ENCODE measurements at regions not wholly inside any gene's neighbourhood (a gene's known extent, or its start where the extent isn't known, plus 50 kb on each side); places are given as distances from the start of the nearest gene placed in this dataset.
"Not testable (repeated sequence)": the region's sequence is repeated elsewhere in the genome, so short reads cannot be mapped to it uniquely, and the experiment has no call there.

DNA sequence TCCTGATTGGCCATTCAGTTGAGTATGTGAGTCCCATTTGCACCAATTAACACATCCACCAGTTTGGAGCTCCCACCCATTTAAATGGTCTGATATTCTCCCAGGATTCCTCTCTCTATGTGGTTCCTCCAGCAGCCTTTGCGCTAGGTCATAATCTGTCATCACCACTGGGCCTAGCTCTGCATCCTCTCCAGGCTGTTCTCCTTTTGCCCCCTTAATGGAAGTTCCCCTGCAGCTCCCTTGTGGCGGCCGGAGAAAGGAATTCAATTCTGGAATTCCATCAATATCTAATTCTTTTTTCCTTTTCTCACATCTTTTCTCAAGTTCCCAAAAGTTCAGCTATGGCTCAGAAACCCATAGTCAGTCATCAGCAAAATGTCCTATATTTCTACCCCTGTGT lies 2184.4 kb upstream of the AGA start:
- DNase-seq, result peak; percentile 37

DNA sequence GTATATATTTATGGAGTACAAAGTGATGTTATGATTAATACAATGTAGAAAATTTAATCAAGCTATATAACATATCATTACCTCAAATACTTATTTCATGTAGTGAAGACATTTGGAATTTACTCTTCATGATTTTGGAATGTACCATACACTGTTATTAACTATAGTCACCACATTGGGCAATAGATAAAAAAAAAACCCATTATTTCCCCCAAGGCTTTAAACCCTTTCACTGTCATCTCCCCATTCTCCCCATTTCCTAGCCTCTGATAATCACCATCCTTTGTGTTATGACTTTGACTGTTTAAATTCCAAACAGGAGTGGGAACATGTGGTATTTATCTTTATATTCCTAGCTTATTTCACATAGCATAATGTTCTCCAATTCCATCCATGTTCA lies 2189.1 kb upstream of the AGA start:
- DNase-seq, result no peak

- DNase-seq, result no peak
These were observed 2192.6 kb upstream of the AGA start for GRCh38 chr4:179634862-179635261.

- DNase-seq, result no peak
These were observed 2220.3 kb upstream of the AGA start for GRCh38 chr4:179662522-179662921.

- DNase-seq, result no peak
These were observed 2221.6 kb upstream of the AGA start for GRCh38 chr4:179663641-179664429.

GRCh38 chr4:179664430-179665027 lies 2222.3 kb upstream of the AGA start:
- no peak for DNase-seq

- DNase-seq, result no peak
These were observed 2224.0 kb upstream of the AGA start for GRCh38 chr4:179666226-179666625.

DNA sequence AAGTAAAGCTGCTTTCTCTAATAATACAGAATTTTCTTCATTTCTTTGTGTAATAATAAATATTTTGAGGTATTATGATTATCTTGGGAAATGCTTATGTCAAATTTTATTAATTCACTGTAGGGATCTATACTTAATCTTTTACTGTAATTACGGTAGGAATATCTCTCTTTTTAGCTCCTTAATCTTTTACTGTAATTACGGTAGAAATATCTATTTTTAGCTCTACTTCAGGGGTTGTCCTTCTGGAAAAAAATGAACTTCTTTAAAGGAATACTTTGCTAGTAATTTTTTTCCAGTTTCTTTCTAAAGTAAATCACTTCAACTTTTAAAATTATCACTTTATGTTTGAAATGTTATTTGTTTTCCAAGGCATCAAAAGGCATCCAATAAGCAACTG lies 2229.4 kb upstream of the AGA start:
- DNase-seq, result no peak

- DNase-seq, result no peak
These were observed 2236.0 kb upstream of the AGA start for GRCh38 chr4:179678093-179678814.

DNA sequence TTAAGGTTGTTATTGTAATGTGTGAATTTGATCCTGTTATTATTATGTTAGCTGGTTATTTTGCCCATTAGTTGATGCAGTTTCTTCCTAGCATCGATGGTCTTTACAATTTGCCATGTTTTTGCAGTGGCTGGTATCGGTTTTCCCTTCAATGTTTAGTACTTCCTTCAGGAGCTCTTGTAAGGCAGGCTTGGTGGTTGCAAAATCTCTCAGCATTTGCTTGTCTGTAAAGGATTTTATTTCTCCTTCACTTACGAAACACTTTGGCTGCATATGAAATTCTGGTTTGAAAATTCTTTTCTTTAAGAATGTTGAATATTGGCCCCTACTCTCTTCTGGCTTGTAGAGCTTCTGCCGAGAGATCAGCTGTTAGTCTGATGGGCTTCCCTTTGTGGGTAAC lies 2241.4 kb upstream of the AGA start:
- DNase-seq, result not testable (repeated sequence)

GRCh38 chr4:179692222-179692621 lies 2250.0 kb upstream of the AGA start:
- DNase-seq, result no peak

GRCh38 chr4:179695175-179695574 lies 2252.9 kb upstream of the AGA start:
- no peak for DNase-seq

DNA sequence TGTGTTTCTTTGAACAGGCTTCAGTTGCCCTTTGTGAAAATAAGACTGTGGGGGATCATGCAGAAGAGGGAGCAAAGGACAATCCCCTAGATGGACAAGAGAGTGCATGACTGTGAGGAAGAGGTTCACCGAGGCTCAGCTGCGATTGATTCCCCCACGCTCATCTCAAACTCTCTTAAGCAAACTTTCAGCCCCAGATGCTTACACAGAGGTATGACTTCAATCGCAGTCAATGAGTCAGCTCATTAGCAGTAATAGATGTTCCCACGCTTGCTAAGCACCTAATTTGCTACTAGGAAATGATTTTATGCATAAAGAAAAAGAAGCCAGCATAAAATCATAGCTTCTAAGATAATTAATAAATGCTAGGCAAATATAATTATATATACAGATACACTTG lies 2256.1 kb upstream of the AGA start:
- no peak for DNase-seq

DNA sequence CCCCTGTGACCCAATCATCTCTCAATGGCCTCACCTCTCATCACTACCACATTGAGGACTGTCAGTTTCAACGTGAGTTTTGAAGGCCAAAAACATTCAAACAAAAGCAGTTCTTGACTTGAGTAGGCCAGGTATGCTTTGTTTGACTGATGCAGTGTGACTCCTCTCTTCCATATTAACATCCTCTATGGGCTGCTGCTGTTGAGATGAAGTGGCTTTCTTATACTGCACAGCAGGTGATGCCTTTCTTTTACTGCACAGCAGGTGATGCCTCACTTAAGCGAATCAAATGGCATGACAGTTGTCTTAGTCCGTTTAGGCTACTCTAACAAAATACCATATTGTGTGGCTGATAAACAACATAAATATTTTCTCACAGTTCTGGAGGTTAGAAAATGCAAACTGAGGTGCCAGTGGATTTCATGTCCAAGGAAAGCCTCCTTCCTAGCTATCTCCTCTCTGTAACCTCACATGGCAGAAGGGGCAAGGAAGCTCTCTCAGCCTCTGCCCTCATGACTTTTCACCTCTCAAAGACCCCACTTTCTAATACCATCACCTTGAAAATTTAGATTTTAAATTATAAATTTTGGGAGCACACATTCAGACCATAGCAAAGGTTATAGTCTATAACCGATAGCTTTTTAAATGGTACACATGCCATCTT lies 2267.9 kb upstream of the AGA start:
- no peak for DNase-seq

DNA sequence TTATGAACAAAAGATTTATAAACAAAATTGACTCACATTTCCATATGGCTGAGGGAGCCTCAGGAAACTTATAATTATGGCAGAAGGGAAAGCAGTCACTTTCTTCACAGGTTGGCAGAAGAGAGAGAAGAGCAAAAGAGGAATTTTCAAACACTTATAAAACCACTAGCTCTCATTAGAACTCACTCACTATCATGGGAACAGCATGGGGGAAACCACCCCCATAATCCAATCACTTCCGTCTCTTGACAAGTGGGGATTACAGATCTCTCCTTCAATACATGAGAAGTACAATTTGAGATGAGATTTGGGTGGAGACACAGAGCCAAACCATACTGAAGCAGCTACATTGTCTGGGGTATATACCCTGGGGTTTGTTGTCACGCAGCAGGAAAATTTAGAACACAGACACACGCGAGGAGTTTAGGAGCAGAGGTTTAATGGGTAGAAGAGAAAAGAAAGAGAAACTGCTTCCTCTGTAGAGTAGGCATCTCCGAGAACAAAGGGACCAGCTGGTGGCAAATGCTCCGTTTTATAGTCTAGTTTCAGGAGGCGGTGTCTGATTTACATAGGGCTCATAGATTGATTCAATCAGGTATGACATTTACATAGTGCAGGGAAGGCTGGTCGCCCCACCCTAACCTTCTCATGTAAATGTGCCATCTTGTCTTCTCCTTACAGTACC lies 2277.7 kb upstream of the AGA start:
- no peak for DNase-seq

DNA sequence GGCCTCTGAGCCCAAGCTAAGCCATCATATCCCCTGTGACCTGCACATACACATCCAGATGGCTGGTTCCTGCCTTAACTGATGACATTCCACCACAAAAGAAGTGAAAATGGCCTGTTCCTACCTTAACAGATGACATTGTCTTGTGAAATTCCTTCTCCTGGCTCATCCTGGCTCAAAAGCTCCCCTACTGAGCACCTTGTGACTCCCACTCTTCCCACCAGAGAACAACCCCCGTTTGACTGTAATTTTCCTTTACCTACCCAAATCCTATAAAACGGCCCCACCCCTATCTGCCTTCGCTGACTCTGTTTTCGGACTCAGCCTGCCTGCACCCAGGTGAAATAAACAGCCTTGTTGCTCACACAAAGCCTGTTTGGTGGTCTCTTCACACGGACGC lies 2284.3 kb upstream of the AGA start:
- DNase-seq, result not testable (repeated sequence)

DNA sequence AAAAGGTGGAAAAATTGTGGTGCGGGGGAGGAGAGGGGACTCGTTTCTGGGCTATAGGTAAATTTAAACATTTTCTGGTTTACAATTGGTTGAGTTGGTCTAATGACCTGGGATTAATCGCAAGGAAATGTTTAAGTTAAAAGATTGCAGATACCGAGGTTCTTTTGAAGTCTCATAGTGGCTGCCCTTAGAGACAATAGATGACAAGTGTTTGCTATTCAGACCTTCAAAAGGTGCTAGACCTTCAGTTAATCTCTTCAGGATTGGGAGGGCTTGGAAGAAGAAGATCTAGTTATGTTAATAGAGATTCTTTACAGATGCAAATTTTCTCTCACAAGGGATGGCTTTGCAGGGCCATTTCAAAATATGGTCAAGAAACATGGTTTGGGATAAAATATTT lies 2286.1 kb upstream of the AGA start:
- no peak for DNase-seq

DNA sequence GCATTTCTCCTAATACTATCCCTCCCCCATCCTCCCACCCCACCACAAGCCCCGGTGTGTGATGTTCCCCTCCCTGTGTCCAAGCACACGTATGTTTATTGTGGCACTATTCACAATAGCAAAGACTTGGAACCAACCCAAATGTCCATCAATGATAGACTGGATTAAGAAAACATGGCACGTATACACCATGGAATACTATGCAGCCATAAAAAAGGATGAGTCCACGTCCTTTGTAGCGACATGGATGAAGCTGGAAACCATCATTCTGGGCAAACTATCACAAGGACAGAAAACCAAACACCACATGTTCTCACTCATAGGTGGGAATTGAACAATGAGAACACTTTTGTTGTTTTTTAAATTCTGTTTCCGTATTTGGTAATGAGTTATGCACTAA lies 2294.6 kb upstream of the AGA start:
- DNase-seq, result not testable (repeated sequence)

DNA sequence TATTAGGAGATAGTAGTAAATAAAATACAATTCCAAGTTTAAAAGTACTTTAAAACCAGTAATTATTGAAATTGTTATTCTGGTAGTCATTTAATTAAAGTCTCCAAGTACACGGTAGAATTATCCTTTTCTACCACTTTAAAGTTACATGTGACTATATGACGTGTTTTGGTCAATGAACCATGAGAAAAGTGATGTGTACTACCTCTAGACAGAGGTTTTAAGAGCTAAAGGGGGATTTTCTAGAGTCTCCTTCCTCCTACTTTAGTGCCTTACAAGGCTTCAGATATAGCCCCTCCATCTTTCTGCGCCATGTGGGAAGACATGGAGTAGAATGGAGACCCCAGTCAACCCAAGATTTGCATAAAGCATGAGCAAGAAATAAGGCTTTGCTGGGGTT lies 2296.6 kb upstream of the AGA start:
- no peak for DNase-seq

GRCh38 chr4:179747218-179747910 lies 2305.1 kb upstream of the AGA start:
- DNase-seq, result peak; percentile 41

DNA sequence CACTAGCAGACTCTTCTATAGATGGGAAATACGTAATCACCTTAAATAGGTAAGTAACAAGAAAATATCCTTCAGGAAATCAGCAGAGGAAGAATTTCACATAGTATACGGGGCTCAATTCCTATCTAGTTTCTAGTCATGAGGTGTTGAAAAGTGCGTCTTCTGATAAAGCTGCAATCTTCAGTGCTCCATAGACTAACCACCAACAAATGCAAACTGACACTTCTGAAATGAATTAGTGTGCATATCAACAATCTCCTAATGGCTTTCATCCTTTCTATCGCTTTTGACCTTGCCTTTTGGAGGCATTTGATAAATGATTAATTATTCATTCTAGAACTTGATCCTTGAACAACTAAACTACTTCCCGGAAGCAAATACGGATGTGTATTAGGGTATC lies 2306.6 kb upstream of the AGA start:
- no peak for DNase-seq

DNA sequence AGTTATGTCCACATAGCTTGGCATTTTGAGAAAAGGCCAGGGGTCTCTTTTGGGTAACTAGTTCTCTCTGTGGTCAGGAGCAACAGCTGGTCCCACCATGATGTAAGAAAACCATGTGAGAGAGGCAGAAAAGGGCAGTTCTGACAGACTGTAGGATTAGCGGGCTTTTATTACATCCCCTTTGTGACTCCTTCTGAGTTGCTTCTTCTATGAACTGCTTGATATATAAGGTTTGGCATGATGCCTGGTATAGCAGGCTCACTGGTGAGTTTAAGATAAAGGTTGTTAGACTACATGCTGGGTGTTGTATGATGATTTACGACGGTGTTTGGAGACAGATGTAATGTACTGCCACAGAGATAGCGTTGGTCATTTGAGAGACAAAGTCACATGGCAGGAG lies 2308.1 kb upstream of the AGA start:
- DNase-seq, result no peak
